BLaER1 (cell line): ENCODE measurements at regions not wholly inside any gene's neighbourhood (a gene's known extent, or its start where the extent isn't known, plus 50 kb on each side); places are given as distances from the start of the nearest gene placed in this dataset.

ENCODE experiments used
- H3K27ac ChIP-seq: shearing (Covaris generic); formaldehyde crosslinking; 2 replicates; pipeline ENCODE4 v1.8.1; 2022
- H3K27me3 ChIP-seq: shearing (Covaris generic); formaldehyde crosslinking; 2 replicates; pipeline ENCODE4 v1.8.1; 2022
- H3K36me3 ChIP-seq: shearing (Covaris generic); formaldehyde crosslinking; 2 replicates; pipeline ENCODE4 v1.8.1; 2022
- H3K4me1 ChIP-seq: shearing (Covaris generic); formaldehyde crosslinking; 2 replicates; pipeline ENCODE4 v1.8.1; 2022
- H3K4me2 ChIP-seq: shearing (Covaris generic); formaldehyde crosslinking; 2 replicates; pipeline ENCODE4 v1.8.1; 2022
- H3K4me3 ChIP-seq: shearing (Covaris generic); formaldehyde crosslinking; 2 replicates; pipeline ENCODE4 v1.8.1; 2022
- H3K9ac ChIP-seq: shearing (Covaris generic); formaldehyde crosslinking; 2 replicates; pipeline ENCODE4 v1.8.1; 2022
- H3K9me3 ChIP-seq: shearing (Covaris generic); formaldehyde crosslinking; 2 replicates; pipeline ENCODE4 v1.8.1; 2022
- H4K20me1 ChIP-seq: shearing (Covaris generic); formaldehyde crosslinking; 2 replicates; pipeline ENCODE4 v1.8.1; 2022
- Cebpa-rat ChIP-seq: shearing (Covaris generic); IDR thresholded peaks from 2 replicates; pipeline ENCODE4 v1.8.1; 2022

DNA sequence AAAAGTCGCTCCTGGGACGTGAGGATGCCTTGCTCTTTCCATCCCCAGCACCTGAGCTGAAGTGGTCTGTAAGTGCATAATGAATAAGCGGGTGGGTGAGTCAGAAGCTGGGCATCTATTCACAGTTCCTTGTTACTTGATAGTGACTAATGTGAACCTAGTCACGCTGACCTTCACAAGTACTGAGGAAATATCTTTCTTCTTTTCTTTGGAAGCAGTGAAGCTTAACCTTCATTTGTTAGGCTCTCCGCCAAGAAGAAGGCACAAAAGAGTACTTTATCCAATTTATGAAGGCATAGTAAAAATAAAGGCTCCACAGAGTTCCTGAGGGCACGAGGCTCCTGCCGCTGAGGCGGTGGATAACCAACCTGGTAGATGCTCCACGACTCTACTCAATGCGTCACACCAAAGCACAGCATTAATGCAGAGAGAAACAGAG is 475.7 kb upstream of the SLIT2 start:
- H3K27ac ChIP-seq = no peak overlapping the region
- H3K4me1 ChIP-seq = no peaks in the 10 kb centered on the region
- no peak for TF ChIP-seq Cebpa-rat
- H3K4me3 ChIP-seq = no peak overlapping the region
- no peaks in the 10 kb centered on the region for H3K36me3 ChIP-seq
- H3K4me2 ChIP-seq = no peak overlapping the region
- H3K9me3 ChIP-seq = 0 out of 2 replicates have a peak, but pooled peaks cover 4% of the 10 kb centered on the region
- no peaks in the 10 kb centered on the region for H3K27me3 ChIP-seq
- no peak overlapping the region for H3K9ac ChIP-seq
- no peaks in the 10 kb centered on the region for H4K20me1 ChIP-seq

- no peak for TF ChIP-seq Cebpa-rat
- H3K4me2 ChIP-seq = no peak overlapping the region
- no peak overlapping the region for H3K27ac ChIP-seq
- H3K36me3 ChIP-seq = no peaks in the 10 kb centered on the region
- peaks cover 11% of the 10 kb centered on the region for H3K9me3 ChIP-seq
- no peaks in the 10 kb centered on the region for H4K20me1 ChIP-seq
- no peaks in the 10 kb centered on the region for H3K27me3 ChIP-seq
- H3K4me1 ChIP-seq = no peaks in the 10 kb centered on the region
- H3K9ac ChIP-seq = no peak overlapping the region
- no peak overlapping the region for H3K4me3 ChIP-seq
Measured at GRCh38 chr4:19774690-19775256, 476.9 kb upstream of the SLIT2 start.

DNA sequence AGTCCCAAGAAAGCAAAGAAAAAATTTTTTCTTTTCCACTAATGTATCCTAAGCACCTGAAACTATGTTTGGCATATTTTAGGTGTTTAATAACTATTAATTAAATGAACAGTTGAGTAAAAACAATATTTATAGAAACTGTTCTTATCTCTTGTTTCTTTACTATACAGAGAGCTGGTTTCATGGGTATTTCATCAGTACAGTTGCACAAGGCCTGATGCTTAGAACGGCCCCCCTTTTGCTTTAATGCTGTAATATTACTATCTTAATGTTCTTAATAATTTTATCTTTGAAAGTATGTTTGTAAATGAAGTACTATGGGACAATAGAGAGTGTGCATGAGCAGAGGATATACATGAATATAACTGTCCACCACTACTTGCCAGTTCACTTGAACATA is 479.1 kb upstream of the SLIT2 start:
- no peak overlapping the region for H3K27ac ChIP-seq
- TF ChIP-seq Cebpa-rat = no peak
- H3K9ac ChIP-seq = no peak overlapping the region
- peaks cover 11% of the 10 kb centered on the region for H3K9me3 ChIP-seq
- H3K27me3 ChIP-seq = no peaks in the 10 kb centered on the region
- H4K20me1 ChIP-seq = no peaks in the 10 kb centered on the region
- no peak overlapping the region for H3K4me2 ChIP-seq
- no peaks in the 10 kb centered on the region for H3K36me3 ChIP-seq
- H3K4me1 ChIP-seq = no peaks in the 10 kb centered on the region
- H3K4me3 ChIP-seq = no peak overlapping the region

DNA sequence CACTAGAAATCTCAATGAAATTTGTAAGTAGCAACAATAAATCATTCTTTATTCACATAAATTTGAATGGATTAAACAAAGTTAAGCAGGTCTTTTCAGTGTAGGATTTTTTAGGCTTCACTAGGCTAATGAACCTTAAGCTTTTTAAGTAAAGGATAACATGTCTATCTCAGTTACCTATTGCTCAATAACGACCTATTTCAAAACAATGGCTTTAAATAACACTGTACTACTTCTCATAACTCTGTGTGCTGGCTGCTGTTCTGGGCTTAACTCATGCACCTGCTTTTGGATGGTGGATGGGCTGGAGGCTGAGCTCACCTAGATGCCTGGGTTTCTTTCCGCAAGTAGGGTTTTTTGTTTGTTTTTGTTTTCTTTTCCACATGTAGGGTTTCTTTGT is 495.0 kb upstream of the SLIT2 start:
- no peaks in the 10 kb centered on the region for H3K9me3 ChIP-seq
- H3K4me3 ChIP-seq = no peak overlapping the region
- TF ChIP-seq Cebpa-rat = no peak
- H3K4me1 ChIP-seq = no peaks in the 10 kb centered on the region
- no peaks in the 10 kb centered on the region for H3K36me3 ChIP-seq
- no peak overlapping the region for H3K27ac ChIP-seq
- H3K4me2 ChIP-seq = no peak overlapping the region
- H3K27me3 ChIP-seq = no peaks in the 10 kb centered on the region
- H3K9ac ChIP-seq = no peak overlapping the region
- H4K20me1 ChIP-seq = no peaks in the 10 kb centered on the region

DNA sequence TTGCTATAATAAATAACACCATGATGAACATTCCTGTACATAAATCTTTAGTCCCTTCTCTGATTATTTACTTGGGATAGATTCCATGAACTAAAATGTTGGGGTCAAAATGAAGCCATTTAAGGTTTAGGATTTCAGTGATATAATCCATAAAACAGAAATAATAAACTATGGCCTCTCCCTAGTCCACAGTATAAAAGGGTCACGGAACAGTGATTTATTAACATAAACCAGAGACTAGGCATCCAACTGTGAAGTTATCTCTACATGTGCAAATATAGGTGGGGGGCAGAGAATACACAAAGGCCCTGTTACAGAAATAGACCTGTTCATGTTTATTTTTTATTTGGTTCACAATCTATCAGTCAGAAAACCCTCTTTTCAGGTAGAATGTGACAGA is 499.1 kb upstream of the SLIT2 start:
- H3K27me3 ChIP-seq = no peaks in the 10 kb centered on the region
- H4K20me1 ChIP-seq = no peaks in the 10 kb centered on the region
- no peak overlapping the region for H3K4me2 ChIP-seq
- no peaks in the 10 kb centered on the region for H3K36me3 ChIP-seq
- H3K9ac ChIP-seq = no peak overlapping the region
- no peak for TF ChIP-seq Cebpa-rat
- no peaks in the 10 kb centered on the region for H3K9me3 ChIP-seq
- H3K27ac ChIP-seq = no peak overlapping the region
- no peak overlapping the region for H3K4me3 ChIP-seq
- H3K4me1 ChIP-seq = no peaks in the 10 kb centered on the region

- Histone ChIP-seq H3K4me1 (no peaks in the 10 kb centered on the region), H3K27me3 (no peaks in the 10 kb centered on the region), H3K9ac (no peak overlapping the region), H3K36me3 (no peaks in the 10 kb centered on the region), H3K4me2 (no peak overlapping the region), H4K20me1 (no peaks in the 10 kb centered on the region), H3K9me3 (no peaks in the 10 kb centered on the region), H3K27ac (no peak overlapping the region), H3K4me3 (no peak overlapping the region)
- TF ChIP-seq Cebpa-rat = no peak
Measured at GRCh38 chr4:19748519-19749479, 502.9 kb upstream of the SLIT2 start.

DNA sequence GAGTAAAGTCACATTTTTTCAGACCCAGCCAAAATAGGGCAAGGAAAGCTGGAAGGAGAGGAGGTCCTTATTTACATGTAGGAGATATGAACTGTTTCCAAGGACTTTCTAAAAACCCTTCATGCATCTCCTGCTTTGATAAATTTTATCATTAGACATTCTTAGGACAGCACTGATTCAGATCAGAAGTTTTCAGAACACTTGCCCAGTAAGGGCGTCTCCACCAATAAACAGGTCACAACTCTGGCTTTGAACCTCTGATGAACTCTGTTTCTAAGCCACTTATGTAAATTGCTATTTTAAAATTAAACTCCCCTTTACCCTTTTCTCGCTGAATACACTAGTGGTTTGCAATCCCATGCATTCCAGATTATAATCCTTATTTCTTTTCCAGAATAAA is 505.3 kb upstream of the SLIT2 start:
- Histone ChIP-seq H4K20me1 (no peaks in the 10 kb centered on the region), H3K4me3 (no peak overlapping the region), H3K4me1 (peaks cover 11% of the 10 kb centered on the region), H3K27me3 (no peaks in the 10 kb centered on the region), H3K9ac (no peak overlapping the region), H3K4me2 (no peak overlapping the region), H3K36me3 (no peaks in the 10 kb centered on the region), H3K27ac (no peak overlapping the region), H3K9me3 (no peaks in the 10 kb centered on the region)
- no peak for TF ChIP-seq Cebpa-rat

GRCh38 chr4:19743115-19743638 is 508.5 kb upstream of the SLIT2 start:
- Histone ChIP-seq H3K4me1 (peaks cover 40% of the 10 kb centered on the region), H3K9ac (no peak overlapping the region), H3K4me3 (no peak overlapping the region), H3K4me2 (no peak overlapping the region), H4K20me1 (no peaks in the 10 kb centered on the region), H3K36me3 (no peaks in the 10 kb centered on the region), H3K27me3 (no peaks in the 10 kb centered on the region), H3K27ac (no peak overlapping the region), H3K9me3 (no peaks in the 10 kb centered on the region)
- no peak for TF ChIP-seq Cebpa-rat

DNA sequence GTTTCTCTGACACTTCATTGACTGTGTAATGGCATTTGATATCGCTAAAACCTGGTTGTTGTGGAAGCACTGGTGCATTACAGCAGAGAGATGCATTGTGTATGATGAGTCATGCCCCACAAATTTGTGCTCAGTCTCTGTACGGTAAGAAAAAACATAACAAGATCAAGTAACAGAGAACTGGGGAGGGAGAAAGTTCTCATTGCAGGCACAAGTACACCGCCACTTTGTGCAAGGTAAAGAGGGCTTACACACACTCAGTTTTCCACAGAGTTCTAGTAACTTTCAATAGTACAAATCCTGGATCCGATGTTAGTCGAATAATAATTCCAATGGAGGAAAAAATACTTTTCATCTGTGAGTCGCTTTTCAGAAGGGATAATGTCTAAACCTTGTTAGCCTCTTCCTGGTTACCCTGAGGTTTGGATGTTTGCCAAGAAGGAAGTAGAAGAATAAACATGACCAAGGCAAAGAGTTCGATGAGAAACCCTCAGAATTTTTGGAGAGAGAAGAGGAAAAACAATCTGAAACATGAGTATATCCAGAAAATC is 512.5 kb upstream of the SLIT2 start:
- Histone ChIP-seq H3K4me1 (peaks cover 49% of the 10 kb centered on the region), H3K36me3 (no peaks in the 10 kb centered on the region), H3K9ac (no peak overlapping the region), H3K27me3 (no peaks in the 10 kb centered on the region), H3K27ac (no peak overlapping the region), H3K4me3 (no peak overlapping the region), H3K4me2 (peak overlapping the region; percentile 48), H4K20me1 (no peaks in the 10 kb centered on the region), H3K9me3 (peaks cover 19% of the 10 kb centered on the region)
- TF ChIP-seq Cebpa-rat = no peak
